ENCODE measurements at regions not wholly inside any gene's neighbourhood (a gene's known extent, or its start where the extent isn't known, plus 50 kb on each side); places are given as distances from the start of the nearest gene placed in this dataset.

DNA sequence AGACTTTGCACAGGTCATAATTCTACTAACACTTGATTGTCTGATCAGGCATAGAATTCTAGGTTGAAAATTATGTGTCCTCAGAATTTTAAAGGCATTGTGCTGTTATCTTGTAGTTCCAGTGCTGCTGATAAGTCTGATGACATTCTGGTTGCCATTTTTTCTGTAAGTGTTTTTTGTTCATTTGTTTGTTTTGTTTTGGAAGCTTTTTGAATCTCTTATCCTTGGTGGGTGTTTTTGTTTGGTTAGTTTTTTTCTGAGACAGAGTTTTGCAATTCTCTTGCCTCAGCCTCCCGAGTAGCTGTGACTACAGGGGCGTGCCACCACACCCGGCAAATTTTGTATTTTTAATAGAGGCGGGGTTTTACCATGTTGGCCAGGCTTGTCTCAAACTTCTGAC is 178.9 kb downstream of the CCDC71L start:
- H3K27ac ChIP-seq: no peak overlapping the region
- TF ChIP-seq ZFX (IDR thresholded peaks at IDR 0.05; ENCODE audit: borderline replicate concordance): no peak
- TF ChIP-seq, protein P1, sequence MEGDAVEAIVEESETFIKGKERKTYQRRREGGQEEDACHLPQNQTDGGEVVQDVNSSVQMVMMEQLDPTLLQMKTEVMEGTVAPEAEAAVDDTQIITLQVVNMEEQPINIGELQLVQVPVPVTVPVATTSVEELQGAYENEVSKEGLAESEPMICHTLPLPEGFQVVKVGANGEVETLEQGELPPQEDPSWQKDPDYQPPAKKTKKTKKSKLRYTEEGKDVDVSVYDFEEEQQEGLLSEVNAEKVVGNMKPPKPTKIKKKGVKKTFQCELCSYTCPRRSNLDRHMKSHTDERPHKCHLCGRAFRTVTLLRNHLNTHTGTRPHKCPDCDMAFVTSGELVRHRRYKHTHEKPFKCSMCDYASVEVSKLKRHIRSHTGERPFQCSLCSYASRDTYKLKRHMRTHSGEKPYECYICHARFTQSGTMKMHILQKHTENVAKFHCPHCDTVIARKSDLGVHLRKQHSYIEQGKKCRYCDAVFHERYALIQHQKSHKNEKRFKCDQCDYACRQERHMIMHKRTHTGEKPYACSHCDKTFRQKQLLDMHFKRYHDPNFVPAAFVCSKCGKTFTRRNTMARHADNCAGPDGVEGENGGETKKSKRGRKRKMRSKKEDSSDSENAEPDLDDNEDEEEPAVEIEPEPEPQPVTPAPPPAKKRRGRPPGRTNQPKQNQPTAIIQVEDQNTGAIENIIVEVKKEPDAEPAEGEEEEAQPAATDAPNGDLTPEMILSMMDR (IDR thresholded peaks at IDR 0.05): no peak

GRCh38 chr7:106480616-106481031 is 180.3 kb downstream of the CCDC71L start:
- H3K27ac ChIP-seq: no peak overlapping the region
- TF ChIP-seq, protein P1 (IDR thresholded peaks at IDR 0.05): no peak
- TF ChIP-seq ZFX (IDR thresholded peaks at IDR 0.05; ENCODE audit: borderline replicate concordance): no peak

DNA sequence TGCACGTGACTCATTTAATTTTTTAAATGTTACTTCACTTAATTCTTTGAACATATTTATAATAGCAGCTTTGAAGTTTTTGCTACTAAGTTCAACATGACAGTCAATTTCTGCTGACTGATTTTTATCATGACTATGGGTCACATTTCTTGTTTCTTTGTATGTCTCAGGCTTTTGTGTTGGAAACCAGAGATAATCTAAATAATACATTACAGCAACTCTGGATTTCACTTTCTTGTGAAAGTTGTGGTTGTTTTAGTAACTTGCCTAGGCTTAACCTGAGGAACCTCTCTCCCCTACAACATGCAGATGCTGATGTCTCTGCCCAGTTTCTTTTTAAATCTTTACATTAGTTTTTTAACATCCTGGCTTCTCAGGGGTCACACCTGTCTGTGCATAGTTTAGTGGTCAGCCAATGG is 180.8 kb downstream of the CCDC71L start:
- TF ChIP-seq, protein P1 (IDR thresholded peaks at IDR 0.05): no peak
- no peak for TF ChIP-seq ZFX (IDR thresholded peaks at IDR 0.05; ENCODE audit: borderline replicate concordance)
- no peak overlapping the region for H3K27ac ChIP-seq

DNA sequence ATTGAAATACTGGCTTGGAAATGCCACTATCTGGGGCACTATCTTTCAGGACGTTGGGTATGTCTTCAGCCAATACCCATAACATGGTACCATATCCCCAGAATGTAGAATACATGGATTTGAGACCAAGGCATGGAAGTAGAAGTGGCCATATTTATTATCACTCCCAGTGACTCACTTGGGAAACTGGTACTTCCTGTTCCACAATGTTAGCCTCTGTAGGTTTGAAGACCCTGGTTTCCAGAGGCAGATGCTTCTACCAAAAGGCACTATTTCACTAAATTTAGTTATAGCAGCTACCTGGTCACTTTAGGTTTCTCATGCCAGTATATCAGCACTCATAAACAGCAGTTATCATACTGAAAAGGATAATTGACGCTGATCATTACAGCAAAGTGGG is 184.2 kb downstream of the CCDC71L start:
- no peak for TF ChIP-seq ZFX (IDR thresholded peaks at IDR 0.05; ENCODE audit: borderline replicate concordance)
- TF ChIP-seq, protein P1 (IDR thresholded peaks at IDR 0.05): no peak
- no peak overlapping the region for H3K27ac ChIP-seq

DNA sequence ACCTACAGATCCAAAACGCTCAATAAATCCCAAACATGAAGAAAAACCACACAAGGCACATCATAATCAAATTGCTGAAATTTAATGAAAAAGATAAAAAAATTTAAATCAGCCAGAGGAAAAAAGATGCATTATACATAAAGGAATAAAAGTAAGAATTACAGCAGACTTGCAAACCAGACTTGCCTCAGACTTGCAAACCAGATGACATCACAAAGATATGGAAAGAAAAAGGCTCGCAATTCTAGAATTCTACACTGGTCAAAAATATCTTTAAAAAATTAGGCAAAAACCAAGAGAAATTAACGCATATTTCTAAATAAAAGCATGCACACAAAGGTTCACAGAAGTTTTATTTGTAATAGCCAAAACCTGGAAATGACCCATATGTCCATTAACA is 188.0 kb upstream of the NAMPT start:
- no peak for TF ChIP-seq ZFX (IDR thresholded peaks at IDR 0.05; ENCODE audit: borderline replicate concordance)
- TF ChIP-seq, protein P1 (IDR thresholded peaks at IDR 0.05): no peak
- no peak overlapping the region for H3K27ac ChIP-seq

GRCh38 chr7:106471686-106472440 is 187.1 kb upstream of the NAMPT start:
- no peak overlapping the region for H3K27ac ChIP-seq
- TF ChIP-seq, protein P1 (IDR thresholded peaks at IDR 0.05): no peak
- no peak for TF ChIP-seq ZFX (IDR thresholded peaks at IDR 0.05; ENCODE audit: borderline replicate concordance)

DNA sequence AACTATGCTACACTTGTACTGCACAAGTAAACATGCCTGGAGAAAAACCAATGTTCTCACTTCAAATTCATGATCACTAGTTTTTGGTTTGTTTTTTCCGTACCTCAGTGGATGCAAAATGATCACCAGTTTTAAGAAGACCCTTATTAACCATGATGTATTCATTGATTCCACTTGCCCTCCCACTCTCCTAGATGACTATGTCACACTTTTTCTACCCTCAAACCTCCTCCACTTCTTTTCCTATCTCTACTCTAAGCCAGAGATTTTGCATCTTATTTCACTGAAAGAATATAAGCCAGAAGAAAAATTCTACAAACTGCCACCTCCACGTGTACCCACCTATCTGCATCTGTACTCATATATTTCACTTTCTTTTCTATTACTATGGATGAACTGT is 186.2 kb upstream of the NAMPT start:
- H3K27ac ChIP-seq: no peak overlapping the region
- TF ChIP-seq, protein P1 (IDR thresholded peaks at IDR 0.05): no peak
- TF ChIP-seq ZFX (IDR thresholded peaks at IDR 0.05; ENCODE audit: borderline replicate concordance): no peak

All from 22Rv1 (cell line).